ENCODE measurements at regions not wholly inside any gene's neighbourhood (a gene's known extent, or its start where the extent isn't known, plus 50 kb on each side); places are given as distances from the start of the nearest gene placed in this dataset.

DNA sequence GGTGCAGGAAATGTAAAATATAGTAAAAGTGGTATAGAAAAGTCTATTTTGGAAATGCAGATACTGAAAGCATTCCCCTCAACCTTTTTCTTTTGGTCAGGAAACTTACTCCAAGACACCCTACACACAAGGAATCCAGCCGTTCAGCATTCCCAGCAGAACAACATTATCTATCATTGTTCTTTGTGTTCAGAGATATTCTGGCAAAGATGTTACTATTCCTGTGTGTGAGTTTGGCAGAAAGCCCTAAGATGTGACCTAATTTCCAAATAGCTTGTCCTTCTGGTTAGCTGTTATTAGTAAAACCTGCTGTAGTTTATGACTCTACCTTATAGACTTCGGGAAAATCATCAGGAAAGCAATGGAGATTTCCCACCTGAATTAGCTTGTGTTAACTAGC is 78.1 kb upstream of the PELI1 start:
- no peak for DNase-seq

DNA sequence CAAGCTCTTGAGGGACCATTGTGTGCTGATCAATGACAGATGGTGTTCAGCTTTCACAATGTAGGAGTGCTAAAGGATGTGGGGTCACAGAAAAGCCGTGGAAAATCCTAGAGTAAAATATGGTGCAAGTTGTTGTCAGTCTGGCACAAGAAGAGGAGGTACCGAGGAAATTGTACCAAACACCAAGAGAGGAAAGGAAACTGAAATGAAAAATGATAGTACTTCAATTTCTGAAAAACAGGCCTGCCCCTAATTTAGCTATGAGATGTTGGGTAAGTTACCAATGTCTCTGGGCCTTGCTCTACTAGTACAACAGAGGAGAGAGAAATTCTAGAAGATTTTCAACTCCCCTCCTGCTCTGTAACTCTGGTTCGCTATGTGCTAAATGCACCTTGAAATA is 78.8 kb upstream of the PELI1 start:
- no peak for DNase-seq

DNA sequence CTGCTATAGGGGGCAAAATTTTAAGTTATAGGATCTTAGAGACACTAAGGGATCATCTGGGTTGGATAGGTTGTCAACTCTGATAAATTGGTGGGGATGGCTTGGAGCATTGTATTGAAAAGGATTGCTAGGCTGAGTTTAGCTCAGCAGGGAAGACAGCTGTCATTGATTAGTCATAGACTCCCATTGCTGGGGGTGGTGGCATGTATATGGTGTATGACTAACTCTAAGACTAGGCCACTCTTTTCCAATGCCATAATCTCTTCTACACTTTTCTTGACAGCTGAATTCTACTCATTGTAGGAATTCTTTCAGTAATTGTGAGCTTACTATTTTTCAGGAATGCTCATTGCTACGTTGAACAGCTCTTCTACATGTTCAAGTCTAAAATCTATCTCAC is 81.3 kb upstream of the PELI1 start:
- DNase-seq = no peak

DNA sequence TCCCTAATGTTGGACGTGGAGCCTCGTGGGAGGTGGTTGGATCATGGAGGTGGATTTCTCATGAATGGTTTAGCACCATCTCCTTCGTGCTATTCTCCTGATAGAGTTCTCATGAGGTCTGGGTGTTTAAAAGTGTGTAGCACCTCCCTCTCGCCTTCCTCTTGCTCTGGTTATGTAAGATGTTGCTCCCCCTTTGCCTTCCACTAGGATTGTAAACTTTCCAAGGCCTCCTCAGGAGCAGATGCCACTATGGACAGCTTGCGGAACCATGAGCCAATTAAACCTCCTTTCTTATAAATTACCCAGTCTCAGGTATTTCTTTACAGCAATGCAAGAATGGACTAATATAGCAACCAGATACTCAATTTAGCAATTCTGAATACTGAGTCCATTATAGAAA is 82.4 kb upstream of the PELI1 start:
- no peak for DNase-seq

DNA sequence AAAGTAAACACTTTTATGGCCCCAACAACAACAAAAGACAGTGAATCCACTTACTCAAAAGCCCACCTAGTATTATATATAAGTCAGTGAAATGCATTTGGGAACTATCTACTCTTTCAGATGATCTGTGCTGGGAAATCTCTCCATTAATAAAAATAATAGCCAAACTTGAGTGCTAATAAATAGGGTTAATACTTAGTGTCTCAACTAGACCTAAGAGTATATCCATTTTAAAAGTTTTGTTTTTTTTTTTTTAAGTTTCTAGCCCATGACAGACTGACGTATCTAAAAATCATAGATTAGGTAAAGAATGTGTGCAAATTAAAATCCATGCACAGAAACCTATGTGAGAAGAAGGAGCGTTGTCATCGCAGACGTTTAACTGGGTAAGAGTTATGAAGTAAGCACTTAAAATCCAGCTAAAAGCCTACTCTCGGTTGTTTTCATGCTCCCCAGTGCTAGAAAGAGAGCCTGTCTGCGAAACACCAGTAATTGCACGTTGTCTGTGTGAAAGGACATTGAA is 83.4 kb upstream of the PELI1 start:
- no peak for DNase-seq

DNA sequence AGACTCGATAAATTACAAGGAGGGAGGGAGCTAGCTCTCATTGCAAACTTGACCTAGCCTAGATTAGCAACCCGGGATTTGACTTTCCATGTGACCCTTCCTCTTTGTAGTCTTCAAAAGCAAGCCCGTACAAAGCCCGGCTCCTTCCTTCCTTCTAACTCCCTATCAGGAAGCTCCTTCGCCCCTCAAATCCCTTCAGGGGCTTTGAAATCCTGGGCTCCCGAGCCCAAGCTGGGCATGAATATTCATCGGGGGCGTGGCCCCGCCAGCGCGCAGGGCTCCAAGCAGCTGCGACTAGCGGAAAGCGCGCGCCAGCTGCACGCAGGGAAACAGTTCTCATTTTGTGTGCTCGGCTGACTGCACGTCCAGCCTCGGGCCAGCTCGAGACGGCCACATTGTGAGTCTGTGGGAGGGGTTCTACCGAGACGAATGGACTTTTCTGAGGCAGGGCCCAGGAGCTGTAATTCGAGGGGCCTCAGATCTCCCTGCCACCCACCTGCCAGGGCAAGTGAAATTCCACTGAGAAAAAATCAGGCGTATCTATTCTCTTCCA is 84.0 kb upstream of the PELI1 start:
- DNase-seq = peak; percentile 52

DNA sequence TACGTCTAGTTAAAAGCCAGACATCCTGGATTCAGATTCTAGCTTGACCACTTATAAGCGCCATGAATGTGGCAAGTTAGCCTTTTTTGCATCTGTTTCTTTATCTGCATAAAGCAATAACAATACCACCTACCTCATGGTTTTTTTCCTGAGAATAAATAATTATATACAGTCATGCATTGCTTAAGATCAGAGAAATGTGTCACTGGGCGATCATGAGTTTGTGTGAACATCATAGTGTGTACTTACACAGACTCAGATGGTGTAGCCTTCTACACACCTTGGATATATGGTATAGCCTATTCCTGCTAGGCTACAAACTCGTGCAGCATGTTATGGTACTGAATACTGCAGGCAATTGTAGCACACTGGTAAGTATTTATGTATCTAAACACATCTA is 84.7 kb upstream of the PELI1 start:
- no peak for DNase-seq

DNA sequence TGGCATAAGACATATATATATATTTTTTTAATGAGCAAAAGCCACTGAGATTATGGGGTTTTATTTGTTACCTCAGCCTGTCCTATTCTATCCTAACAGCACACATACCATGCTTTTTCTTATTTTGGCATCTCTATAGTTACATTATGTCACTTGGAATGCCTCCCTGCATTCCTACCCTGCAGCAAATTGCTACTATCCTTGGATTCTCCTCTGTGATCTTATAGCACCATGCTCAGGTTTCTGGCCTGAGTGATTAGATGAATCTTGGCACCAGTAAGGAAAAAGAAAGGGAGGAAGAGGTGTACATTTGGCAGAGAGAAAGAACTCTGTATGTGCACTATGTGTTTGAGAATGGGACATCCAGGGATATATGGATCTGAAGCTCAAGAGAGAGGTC is 86.3 kb upstream of the PELI1 start:
- DNase-seq = no peak

DNA sequence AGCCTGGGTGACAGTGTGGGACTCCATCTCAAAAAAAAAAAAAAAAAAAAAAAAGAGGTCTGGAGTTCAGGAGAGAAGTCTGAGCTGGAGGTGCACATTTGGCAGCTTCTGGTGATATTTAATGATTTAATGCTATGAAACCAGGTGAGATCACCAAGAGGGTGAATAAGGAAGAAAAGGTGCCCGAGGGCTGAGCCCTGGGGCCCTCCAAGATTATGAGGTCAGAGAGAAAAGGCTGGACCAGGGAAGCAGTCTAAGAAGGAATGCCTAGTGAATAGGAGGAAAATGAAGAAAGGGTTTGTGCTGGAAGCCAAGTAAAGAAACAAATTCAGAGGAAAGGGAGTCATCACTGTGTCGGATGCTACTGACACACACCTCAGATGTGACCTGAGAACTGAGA is 88.0 kb upstream of the PELI1 start:
- DNase-seq = no peak

DNA sequence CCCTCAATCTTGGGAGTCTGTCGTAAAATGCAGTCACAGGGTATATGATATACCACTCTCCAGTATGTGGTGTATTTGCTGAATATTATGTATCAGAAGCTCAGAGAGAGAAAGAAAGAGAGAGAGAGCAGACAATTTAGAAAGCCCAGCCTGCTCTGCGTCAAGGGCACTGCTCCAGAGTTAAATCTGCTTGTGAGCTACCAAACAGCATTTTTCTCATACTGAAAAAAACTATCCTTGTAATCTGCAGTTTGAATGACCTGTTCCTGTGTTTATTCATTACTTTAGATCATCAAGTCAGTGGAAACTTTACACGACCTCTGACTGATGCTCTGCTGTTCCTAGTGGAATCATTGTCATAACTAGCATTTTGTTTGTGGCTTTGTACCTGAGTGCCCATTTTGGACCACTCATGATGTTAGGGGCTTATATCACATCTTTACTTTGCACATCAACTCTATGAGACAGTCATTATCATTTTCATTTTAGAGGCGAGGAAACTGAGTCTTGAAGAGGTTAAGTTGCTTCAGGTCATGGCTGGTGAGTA is 89.2 kb upstream of the PELI1 start:
- DNase-seq = no peak

DNA sequence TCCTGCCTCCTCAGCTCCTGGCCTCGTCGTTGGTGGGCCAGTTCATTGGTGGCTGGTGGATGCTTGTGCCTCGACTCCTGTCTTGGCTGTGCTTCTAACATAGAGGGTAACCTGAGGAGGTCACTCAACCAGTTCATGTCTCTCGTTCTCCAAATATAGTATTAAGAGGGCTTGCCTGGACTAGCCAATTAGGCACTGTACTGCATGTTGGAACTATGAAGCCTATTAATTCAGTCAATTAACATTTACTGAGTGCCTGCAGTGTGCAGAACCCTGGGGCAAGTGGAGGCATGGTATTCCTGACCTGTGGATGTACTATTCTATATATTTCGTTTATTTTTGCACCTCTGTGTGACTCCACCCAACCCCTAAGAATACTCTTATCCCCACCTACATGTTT is 89.9 kb upstream of the PELI1 start:
- no peak for DNase-seq

DNA sequence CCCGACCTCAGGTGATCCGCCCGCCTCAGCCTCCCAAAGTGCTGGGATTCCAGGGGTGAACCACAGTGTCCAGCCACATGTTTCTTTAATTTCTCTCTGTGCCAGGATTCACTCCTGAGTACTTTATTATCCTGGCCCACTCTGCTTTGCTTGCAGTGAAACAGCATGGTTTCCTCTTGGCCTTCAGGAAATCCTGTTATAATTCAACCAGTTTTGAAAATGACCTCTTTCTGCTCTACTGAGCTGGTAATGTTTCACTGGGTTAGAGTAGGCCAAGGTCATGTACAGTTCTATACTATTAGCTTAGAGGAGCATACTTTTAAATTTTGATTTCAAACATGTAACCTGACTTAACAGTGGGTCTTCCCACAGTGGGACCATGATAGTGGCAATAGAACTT is 90.6 kb upstream of the PELI1 start:
- no peak for DNase-seq

DNA sequence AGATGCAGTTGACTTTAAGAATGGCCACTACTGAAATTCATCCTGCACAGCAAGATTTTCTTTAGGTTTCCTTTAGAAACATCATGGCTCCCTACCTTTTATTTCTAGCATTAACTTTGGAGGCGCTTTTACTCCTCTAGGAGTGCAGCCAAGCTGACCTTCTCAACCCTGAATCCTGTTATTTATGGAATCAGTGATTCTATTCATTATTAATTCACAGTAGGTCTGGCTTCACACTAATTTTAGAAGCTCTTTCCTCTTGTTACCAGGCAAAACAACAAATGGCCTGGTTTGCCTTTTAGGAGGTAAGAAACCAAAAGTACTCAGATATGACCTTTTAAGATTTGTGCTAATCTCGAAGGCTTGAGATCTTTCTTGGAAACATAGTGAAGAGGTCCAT is 93.0 kb upstream of the PELI1 start:
- no peak for DNase-seq

DNA sequence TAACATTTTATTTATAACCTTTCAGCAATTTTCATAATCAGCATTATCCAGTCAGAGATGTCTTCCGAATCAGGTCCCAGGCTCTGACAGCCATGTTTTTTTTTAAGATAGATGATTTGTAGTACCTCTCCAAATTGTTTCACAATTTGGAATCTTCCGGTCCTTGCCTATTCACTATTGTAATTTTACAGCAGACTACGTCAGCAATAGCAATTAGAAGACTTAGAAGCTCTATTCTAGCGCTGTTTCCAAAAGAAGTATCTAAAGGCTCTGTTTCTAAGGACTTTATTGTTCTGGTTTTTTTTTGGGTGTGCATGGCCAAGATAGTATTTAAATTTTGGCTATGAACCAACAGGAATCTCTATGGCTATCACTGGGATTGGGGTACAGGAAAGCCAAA is 94.6 kb upstream of the PELI1 start:
- DNase-seq = no peak

DNA sequence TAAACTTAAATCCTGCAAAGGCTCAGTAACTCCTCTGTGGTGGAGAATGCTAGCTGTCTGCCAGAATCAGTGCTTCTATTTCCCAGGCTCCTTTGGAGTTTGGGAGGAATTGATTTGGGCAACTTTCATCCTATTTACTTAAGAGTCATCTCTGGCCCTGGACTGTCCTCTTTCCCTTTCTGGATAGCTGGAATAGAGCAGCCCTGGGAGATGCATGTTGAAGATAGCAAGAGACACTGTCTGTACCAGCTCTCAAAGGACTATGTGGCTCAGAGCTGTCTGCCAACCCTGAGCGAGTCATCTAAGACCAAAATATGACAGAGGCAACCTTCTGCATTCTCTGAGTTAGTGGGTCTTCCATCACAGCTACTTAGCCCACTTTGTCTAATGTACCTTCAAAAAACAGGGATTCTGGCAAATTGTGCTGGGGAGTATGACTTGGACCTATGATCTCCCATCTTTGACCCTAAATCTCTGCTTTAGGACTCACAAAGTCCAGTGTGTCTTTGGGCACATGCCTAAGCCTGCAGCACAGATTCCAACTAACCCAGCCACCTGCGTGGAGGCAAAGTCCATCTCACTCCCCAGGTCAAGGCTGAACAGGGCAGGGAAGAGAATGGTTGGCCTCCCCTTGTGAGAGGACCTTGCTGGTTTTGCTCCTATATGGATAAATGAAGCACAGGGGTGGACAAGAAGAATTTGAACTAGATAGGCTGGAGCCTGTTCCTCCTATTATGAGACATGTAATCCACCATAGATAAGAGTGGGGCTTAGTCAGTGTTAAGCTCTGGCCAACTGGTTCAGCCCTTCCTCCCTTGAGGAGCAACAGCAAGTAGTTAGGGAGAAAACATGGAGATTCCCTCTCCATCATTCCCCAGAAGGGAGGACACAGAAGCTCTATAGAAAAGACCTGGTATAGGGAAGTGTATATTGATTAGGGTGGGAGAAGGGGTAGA is 99.1 kb upstream of the PELI1 start:
- no peak for DNase-seq

DNA sequence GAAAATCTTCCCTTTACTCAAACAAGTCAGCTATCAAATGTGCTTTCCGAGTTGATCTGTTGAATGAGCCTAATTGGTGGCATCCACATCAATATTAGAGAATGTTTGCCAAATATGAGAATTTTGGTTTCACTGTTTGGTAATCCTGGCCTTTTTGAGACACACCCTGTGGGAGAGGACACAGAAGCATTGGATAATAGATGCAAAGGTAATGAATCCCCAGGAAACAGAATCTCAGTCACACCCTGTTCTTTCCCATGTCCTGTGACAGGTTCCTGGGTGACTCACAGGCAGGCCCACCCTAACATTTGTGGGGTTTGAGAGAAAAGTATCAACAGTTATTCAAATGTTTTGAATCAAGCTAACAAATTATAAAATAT is 99.8 kb upstream of the PELI1 start:
- DNase-seq = no peak

DNA sequence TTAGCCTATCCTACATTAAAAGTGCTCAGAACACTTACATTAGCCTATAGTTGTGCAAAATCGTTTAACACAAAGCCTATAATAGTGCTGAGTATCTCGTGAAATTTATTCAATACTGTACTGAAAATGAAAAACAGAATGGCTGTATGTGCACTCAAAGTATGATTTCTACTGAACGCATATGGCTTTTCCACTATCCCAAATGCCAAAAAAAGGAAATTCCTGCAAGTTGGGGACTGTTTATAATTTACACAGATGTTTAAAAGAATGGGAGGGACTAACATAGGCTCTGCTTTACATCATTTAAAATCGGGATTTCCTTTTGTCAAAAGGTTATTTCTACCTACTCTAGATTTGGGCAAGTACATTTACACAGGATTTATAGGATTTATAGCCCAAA is 101.4 kb upstream of the PELI1 start:
- no peak for DNase-seq

DNA sequence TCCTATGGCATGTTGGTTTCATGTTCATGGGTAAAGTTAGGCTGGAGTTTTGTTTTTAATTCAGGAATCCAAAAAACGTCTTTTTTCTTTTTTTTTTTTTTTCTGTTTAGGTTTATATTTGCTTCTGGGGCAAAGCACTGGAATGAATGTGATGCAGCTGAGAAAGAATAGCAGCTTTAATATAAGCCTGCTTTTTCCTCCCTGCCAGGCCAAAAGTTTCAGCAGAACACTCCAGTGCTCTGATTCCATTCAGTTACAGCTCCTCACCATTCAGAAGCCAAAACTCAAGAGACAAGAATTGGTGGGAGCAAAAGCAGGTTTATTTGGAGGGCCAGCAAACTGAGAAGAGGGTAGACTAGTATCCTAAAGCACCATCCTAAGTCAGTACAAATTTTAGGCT is 102.7 kb upstream of the PELI1 start:
- DNase-seq = no peak

DNA sequence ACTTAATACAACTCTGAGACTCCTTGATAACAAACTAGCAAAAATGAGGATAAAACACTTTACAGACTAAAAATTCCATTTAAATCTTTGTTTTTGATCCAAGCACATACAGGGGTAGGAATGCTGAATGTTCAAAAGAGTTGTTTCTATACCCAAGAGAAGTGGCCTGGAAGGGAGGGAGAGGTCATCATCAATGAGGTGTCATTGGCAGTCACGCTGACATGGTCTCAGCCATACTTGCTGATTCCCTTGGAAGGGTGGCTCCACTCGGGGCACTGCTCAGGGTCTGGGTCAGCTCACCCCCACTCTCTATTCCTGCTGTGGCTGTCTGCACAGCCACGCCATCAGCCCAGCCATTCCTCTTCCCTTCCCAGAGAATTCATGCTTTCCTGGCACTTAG is 105.2 kb upstream of the PELI1 start:
- no peak for DNase-seq

DNA sequence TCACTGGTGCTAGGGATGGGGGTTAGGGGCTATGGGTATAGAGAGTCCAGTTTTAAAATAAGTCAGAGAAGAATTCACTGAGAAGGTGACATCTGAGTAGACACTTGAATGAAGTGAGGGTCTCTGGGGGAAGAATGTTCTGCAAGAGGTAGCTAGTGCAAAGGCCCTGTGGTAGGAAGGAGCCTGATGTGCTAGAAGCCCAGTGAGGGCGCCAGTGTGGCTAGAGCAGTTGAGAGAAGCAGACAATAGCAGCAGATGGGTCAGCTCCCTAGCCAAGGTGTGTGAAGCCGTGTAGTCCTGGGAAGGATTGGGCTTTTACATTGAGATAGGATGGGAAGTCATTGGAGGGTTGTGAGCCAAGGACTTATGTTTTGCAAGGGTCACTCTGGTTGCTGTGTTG is 105.8 kb upstream of the PELI1 start:
- no peak for DNase-seq

DNA sequence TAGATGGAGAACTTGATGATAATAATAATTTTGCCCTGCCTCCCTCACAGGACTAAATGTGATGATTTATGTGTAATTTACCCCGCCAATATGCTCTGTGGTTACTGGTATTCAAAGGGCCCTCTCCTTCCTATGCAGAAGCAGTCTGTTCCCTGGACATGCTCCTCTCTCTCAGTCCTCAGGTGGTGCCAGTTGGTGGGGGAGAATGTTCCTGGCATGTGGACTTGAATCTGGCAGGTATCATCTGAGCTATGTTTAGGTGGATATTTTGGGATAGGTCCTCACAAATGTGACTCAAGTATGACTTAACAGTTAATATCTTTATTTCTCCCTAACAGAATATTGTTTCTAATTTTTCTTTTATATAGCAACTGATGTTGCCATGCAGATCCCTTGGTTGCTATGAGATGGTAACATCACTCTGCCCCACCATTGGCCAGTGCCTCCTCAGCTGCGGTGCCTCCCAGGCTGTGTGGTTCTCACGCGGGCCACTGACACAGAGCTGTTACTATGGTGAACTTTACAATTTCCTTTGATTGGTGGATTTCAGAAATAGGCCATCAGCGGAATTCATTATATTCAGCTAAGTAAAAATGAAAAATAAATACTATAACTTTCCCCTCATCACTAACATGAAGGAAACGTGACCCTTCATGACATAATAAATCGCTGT is 106.7 kb upstream of the PELI1 start:
- DNase-seq = no peak

DNA sequence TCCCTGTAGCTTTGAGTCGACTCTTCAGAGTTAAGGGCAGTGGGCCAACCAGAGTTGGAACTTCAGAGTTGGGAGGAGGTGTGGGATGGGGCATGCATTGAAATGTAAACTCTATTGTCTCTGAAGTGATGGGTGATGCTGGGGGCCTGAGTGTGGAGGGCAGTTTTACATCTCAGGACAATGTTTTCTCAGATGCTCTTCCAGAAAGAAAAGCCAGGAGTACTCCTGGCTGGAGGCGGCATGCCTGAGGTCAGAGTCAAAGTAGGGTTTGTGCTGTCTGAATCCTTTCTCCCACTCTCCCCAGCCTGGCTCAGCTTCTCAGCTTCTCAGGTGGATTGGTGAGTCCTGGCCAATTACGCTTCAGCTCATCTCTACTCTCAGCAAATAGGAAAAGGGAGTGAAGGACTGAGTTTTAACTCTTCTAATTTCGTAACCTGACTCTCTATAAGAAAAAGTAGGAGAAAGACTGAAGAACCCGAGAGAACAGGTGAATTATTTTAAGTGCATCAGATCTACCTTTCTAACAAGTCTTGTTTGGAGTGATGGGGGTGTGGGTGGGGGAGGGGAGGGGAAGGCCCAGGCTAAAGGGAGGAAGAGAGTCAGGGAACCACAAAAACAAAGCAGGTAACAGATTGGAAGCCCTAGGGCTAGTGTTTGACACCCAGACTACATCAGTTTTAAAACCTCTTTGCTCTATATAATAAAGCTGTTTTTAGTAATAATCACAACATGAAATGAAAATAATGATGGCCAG is 107.5 kb upstream of the PELI1 start:
- no peak for DNase-seq

All from GDM1 (cell line).